Activated T-cell treated with anti-CD3 and anti-CD28 coated beads for 4 hours (primary cell): ENCODE measurements at regions not wholly inside any gene's neighbourhood (a gene's known extent, or its start where the extent isn't known, plus 50 kb on each side); places are given as distances from the start of the nearest gene placed in this dataset.
A peak's percentile ranks its signal among the peaks of the same experiment; 100 is the strongest.
"Not testable (repeated sequence)": the region's sequence is repeated elsewhere in the genome, so short reads cannot be mapped to it uniquely, and the experiment has no call there.

Experiments
- DNase-seq: peaks from one replicate; pipeline ENCODE4 v3.0.0-alpha.2; 2020

DNA sequence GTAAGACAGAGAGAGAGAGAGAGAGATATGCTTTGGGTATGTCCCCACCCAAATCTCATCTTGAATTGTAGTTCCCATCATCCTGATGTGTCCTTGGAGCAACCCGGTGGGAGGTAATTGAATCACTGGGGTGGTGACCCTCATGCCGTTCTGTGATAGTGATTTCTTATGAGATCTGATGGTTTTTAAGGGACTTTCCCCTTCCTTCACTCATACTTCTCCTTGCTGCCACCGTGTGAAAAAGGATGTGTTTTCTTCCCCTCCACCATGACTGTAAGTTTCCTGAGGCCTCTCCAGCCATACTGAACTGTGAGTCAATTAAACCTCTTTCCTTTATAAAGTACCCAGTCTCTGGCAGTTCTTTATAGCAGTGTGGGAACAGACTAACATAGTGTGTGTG is 60.3 kb downstream of the EOMES start:
- DNase-seq: no peak

- DNase-seq: peak; percentile 17
These were observed 62.7 kb downstream of the EOMES start for GRCh38 chr3:27659279-27660021.

- DNase-seq: no peak
These were observed 63.4 kb downstream of the EOMES start for GRCh38 chr3:27658741-27659140.

DNA sequence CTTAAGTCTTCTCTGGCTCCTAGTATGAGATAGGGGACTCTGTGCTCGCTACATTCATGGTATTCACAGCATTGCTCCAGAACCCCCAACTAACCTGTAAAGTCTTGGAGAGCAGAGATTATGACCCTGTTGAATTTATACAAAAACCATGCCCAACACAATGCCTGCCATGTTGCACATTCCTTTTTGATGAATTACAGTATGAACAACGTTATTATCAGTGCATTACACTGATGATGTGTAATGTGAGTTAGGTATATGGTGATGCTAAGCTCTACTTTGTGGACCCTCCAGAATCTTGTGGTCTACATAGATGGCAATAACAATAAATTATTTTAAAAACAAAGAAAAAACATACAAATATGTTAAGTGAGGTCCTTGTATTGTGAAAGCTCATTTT is 64.3 kb downstream of the EOMES start:
- no peak for DNase-seq

DNA sequence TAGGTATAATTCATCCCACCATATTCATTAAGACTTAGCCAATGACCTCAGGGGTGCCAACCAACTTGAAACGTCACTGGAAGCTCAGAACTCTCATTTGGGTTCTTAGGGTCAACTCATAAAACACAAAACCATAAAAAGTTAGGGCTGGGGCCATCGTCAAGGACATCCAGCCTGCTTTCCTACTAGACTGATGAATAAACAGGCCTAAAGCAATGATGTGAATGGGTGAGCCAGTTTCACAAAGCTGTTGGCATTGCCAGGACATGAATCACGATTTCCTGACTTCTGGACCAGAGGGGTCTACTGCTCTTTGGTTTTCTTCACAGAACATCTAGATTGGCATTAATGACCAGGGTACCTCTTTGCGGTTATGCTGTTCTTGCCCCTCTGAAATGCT is 64.7 kb downstream of the EOMES start:
- DNase-seq: no peak

DNA sequence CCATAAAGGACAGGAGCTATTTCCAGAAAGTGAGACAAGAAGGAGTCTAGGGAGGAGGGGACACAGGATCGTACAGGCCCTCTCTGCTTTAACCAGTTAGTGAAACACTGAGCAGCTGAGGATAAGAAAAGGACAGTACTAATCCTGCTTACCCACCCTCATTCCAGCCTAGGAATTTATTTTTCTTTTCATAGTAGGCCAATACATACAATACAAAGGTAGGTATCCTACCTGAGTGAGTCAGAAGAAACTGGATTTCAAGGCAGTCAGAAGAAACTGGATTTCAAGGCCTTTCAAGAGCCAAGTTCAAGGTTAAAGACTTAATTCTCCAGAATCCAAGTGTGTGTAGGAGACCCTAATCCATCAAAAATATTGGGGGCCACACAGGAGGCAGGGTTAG is 65.3 kb downstream of the EOMES start:
- no peak for DNase-seq

DNA sequence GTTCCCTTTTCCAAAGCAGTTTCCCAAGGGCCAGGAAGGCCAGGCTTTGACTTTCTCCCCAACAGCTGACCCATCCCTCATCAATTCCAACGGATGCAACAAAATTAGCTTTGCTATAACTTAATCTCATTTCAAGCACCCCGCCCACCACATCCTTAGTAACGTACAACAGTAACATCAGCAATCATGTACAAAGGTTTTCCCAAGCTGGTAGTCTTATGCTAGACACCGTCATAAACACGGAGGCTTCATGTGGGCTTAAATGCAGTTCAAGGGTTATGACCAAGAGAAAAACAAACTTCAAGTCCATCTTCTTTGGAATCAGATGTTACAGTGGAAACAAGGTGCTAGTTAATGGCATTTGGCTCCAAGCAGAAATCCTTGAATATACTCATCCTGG is 66.6 kb downstream of the EOMES start:
- no peak for DNase-seq

GRCh38 chr3:27653803-27654558 is 68.1 kb downstream of the EOMES start:
- no peak for DNase-seq

DNA sequence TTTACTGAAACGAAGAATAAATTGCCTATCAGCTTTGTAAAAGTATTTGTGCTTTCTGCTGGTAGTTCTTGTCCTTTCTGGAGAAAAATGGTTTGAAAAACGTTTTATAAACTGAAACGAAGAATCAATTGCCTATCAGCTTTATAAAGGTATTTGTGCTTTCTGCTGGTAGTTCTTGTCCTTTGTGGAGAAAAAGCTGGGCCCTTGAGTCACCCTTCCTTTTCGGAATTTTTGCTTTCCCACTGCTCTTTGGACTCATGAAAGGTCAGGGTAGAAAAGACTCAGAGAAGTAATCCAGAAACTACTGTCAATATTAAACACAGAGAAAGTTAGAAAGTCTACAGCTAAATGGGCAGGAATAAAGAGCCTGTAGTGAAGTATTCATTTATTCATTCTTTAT is 72.8 kb downstream of the EOMES start:
- DNase-seq: no peak

DNA sequence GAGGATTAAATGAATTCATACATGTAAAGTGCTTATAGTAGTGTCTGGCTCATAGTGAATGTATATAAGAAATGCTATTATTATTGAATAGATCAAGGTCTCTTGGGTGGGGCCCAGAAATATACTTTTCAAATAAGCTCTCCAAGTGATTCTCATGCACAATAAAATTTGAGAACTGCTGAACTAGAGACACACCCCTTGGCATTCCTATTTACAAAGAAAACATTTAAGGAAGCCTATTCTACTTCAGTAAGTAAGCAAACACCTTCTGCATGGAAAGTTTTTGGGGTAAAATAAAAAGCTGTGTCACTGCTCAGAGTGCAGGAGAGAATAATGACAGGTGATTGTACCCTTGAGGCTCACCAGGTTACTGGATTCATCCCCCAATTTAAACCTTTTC is 75.2 kb downstream of the EOMES start:
- no peak for DNase-seq

DNA sequence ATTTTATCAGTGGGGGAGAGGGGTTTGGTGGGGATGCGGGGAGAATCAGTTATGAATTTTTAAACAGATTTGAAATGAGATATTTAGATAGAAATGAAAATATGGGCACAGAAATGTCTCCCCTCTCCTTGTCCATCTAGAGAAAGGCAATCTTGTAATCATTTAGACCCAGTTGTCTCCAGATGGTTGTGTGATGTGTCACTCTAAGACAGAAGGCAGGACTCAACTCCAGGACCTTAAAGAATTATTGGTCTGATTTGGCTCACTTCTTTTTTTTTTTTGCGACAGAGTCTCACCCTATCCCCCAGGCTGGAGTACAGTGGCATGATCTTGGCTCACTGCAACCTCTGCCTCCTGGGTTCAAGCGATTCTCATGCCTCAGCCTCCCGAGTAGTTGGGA is 77.2 kb downstream of the EOMES start:
- DNase-seq: no peak

DNA sequence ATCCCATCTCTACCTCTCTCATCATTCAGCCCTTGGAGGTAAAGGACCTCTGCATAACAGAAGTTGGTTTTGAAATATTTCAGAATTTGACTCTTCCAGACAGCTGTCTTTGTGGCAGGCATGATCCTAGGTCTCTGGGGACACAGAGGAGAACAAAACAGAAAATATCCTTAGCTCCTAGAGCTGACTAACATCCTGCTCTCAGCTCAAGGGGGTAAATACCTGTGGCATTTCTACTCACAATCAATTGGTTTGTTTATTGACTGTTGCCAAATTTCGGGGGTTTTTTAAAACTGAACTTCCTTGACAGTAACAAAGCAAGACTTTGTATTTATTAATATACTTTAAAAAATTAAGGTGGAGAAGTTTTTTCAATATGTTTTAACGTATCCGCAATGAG is 78.8 kb downstream of the EOMES start:
- no peak for DNase-seq

GRCh38 chr3:27642796-27643195 is 79.3 kb downstream of the EOMES start:
- DNase-seq: no peak

DNA sequence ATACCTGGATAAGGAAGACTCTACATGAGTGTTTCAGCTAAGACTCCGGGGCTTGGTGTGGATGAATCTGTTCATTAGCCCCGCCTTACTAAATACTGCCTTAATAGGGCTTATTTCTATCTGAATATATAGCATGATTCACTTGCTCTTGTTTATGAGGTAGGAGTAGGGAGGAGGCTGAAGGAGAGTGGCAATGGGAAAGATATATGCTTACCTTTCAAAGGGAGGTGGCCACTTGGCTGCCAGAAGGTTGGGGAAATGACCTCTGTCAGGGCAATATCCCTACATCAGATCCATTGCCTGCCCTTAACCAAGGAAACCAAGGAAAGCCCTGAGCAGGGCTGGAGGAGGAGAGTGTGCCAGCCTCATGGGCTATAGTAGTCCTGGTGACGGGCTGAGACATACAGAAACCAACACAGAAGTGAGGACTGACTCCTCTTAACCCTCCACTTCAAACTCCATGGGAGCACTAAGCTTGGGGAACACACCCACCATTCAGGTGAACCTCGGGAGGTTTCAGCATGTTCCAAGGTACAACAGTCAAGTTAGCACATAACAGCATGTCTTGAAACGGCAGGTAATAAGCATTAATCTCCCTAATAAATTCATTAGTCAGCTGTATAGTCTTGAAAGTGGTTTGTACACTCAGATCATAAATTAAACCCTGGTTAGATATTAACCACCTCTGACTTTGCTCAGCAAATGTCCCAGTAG is 80.1 kb downstream of the EOMES start:
- no peak for DNase-seq

- DNase-seq: no peak
These were observed 80.8 kb downstream of the EOMES start for GRCh38 chr3:27641271-27641800.

DNA sequence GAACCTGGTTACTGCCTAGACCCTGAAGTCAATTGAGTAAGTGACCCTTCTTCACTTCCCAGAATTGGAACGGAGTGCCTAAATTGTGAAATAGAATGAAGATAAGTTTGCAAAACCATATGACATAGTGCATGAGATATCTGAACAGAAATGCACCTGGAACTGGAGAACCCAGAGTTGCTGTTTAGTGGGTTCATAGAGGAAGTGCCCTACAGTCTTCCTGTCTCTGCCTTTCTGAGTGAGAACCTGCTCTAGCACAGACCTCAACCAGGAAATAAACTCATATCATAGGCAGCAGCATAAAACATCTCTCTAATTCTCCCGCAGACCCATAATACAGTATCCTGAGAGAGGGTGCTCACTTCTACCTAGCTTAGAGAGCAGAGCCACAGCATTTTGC is 82.9 kb downstream of the EOMES start:
- DNase-seq: no peak

- no peak for DNase-seq
These were observed 83.5 kb downstream of the EOMES start for GRCh38 chr3:27638594-27638993.

- no peak for DNase-seq
These were observed 84.7 kb downstream of the EOMES start for GRCh38 chr3:27637346-27637995.

DNA sequence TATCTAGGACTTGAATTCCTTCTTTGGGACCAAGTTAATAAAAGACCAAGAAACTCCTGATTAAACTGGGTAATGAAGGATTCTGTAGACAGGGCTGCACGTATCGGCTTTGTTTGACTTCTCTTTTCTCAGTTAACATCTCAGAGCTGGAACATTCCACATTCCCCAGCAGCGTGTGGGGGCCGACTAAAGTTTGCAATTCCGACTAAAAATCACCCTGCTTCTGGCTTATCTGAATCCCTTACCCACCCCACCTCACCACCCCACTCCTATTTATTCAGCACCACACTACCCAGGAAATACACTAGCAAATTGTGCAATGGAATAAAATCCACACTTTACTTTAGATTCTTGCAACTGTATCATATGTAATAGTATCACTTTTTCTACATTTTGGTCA is 87.1 kb downstream of the EOMES start:
- DNase-seq: not testable (repeated sequence)

- DNase-seq: no peak
These were observed 88.9 kb downstream of the EOMES start for GRCh38 chr3:27633224-27633545.

DNA sequence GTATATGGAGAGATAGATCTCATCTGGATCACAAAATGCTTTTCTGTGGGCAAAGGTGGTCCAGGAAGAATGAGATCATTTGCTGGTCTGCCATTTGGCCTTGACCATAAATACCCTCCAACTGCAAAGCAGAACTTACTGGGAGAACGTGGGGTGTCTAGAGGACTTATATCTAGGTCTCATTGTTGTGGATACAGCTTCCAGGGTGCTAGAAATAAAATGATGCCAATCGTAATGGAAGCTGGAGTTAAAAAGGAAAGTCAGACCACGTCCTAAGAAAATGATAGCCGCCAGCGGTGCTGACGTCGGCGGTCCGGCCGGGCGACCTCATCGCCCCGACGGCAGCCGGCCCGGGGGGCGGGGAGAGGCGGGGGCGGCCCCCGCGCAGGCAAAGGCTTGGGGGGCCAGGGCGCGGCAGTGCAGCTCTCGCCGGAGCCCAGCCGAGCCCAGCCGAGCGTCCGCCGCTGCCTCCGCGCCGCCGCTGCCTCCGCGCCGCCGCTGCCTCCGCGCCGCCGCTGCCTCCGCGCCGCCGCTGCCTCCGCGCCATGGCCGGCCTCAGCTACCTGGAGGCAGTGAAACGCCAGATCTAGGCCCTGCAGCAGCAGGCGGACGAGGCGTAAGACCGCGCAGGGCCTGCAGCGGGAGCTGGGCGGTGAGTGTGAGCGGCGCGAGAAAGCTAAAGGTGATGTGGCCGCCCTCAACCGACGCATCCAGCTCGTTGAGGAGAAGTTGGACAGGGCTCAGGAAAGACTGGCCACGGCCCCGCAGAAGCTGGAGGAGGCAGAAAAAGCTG is 89.5 kb downstream of the EOMES start:
- no peak for DNase-seq

DNA sequence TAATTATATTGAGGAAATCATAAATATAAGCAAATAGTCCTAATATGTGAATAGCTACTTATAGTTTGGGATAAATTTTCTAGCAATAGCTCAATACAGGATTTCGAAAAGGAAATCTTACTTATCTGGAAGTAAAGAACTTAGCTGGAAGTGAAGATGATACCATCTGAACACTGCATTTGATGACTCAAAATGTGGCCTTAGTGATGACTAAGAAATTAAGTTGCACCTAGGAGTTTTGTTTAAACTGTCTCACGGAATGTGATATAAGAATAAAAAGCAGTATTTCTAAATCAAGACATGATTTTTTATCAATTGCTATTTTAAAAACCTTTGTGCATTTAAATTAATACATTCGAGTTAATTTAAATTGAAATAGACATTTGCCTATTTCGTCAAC is 91.2 kb downstream of the EOMES start:
- DNase-seq: no peak

GRCh38 chr3:27629366-27629765 is 92.8 kb downstream of the EOMES start:
- DNase-seq: no peak
